HG02623 (cell line): ENCODE measurements at regions not wholly inside any gene's neighbourhood (a gene's known extent, or its start where the extent isn't known, plus 50 kb on each side); places are given as distances from the start of the nearest gene placed in this dataset.
"Not testable (repeated sequence)": the region's sequence is repeated elsewhere in the genome, so short reads cannot be mapped to it uniquely, and the experiment has no call there.

Experiments
- ATAC-seq: cut with Tn5 transposase; IDR thresholded peaks from one replicate; pipeline ENCODE4 v1.9.1; 2021; ENCODE audit warnings: moderate library complexity; ENCODE audit not compliant: unreplicated experiment

GRCh38 chr5:87570366-87570765 is 157.6 kb upstream of the CCNH start:
- ATAC-seq, result no peak

GRCh38 chr5:87562068-87562467 is 149.3 kb upstream of the CCNH start:
- ATAC-seq, result no peak

GRCh38 chr5:87560528-87560927 is 147.8 kb upstream of the CCNH start:
- ATAC-seq, result no peak

- no peak for ATAC-seq
These were observed 139.2 kb upstream of the CCNH start for GRCh38 chr5:87551911-87552310.

GRCh38 chr5:87541676-87542075 is 128.9 kb upstream of the CCNH start:
- no peak for ATAC-seq

- no peak for ATAC-seq
These were observed 128.3 kb upstream of the CCNH start for GRCh38 chr5:87541033-87541432.

- ATAC-seq, result no peak
These were observed 127.1 kb upstream of the CCNH start for GRCh38 chr5:87539839-87540238.

- ATAC-seq, result no peak
These were observed 123.6 kb upstream of the CCNH start for GRCh38 chr5:87536365-87536764.

- no peak for ATAC-seq
These were observed 123.0 kb upstream of the CCNH start for GRCh38 chr5:87535706-87536105.

GRCh38 chr5:87529486-87530076 is 116.9 kb upstream of the CCNH start:
- ATAC-seq, result no peak

- no peak for ATAC-seq
These were observed 113.4 kb upstream of the CCNH start for GRCh38 chr5:87526131-87526530.

GRCh38 chr5:87524217-87524616 is 111.5 kb upstream of the CCNH start:
- no peak for ATAC-seq

GRCh38 chr5:87511778-87512177 is 99.0 kb upstream of the CCNH start:
- not testable (repeated sequence) for ATAC-seq

GRCh38 chr5:87503004-87503403 is 90.3 kb upstream of the CCNH start:
- ATAC-seq, result no peak

GRCh38 chr5:87499478-87500410 is 87.0 kb upstream of the CCNH start:
- no peak for ATAC-seq
